Left lobe of liver (tissue), 2 donors: ENCODE measurements at regions not wholly inside any gene's neighbourhood (a gene's known extent, or its start where the extent isn't known, plus 50 kb on each side); places are given as distances from the start of the nearest gene placed in this dataset.
"Not testable (repeated sequence)": the region's sequence is repeated elsewhere in the genome, so short reads cannot be mapped to it uniquely, and the experiment has no call there.

Source experiments
- ATAC-seq: fragments of 200-7000 bp; cut with Tn5 transposase; one replicate; pipeline ENCODE4 v1.9.1; 2020; ENCODE audit warnings: mild to moderate bottlenecking, moderate library complexity
- DNase-seq: peaks from one replicate; pipeline ENCODE4 v3.0.0-alpha.2; 2020; ENCODE audit warnings: low spot score
- donor health status: DM: no; HTN: no; CAD: no; lungs with moderate emphysema.
- donor health status: DM: no; HTN: yes; CAD: no.

DNA sequence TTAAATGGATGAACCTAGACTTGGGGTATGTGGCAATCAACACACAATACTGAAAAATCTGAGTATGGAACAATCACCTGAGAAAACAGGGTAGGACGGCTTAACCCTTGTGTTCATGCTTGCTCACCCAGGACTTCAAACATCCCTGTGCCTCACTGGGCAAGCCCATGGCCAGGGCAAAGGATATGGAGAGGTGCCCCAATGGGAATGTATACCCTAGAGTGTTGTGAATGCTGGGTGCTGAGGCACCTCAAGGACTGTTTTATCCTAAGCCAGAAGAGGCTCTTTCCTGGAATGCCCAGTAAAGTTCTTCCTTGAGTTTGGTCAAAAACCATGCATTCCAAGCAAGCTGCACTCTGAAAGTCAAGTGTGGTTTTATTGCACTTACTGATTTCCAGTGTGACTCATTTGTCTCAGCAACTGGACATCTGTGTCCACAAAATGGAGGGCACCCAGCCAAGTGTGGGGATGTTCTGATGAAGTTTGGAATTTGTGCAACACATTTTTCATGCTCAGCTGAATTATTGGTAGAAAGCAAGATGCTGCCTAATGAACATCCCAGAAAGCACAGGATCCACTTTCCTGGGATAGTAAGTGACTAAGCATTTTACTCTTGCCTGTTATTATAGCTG, 531.3 kb downstream of the RFC3 start:
- no peak for DNase-seq
- ATAC-seq = no peak

DNA sequence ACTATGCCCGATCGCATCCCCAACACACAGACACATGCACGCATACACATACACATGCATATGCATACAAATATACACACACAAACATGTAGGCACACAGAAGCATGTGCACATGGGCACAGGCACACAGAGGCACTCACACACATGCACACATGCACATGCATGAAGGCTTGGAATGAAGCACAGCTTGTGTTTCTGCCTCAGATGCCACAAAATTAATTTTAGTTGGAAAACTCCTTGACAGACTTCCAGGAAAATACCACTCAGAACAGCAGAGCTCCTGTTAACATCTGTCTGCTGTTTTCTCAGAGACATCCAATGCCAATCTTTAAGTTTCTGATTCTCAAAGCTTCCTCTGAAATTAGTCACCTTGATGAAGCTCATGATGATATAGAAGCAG, 532.7 kb downstream of the RFC3 start:
- DNase-seq (no peak), ATAC-seq (no peak)

DNA sequence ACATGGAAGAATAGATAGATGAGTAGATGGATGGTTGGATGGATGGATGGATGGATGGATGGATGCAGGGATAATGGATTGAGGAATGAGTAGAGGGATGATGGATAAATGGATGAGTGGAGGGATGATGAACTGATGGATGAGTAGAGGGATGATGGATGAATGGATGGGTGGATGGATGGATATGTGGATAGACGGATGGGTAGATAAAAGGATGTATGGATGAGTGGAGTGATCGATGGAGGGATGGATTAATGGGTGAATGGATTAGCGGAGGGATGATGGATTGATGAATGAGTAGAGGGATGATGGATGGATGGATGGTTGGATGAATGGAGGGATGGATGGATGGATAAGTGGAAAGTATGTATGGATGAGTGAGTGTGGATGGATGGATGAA, 533.2 kb downstream of the RFC3 start:
- ATAC-seq = no peak

DNA sequence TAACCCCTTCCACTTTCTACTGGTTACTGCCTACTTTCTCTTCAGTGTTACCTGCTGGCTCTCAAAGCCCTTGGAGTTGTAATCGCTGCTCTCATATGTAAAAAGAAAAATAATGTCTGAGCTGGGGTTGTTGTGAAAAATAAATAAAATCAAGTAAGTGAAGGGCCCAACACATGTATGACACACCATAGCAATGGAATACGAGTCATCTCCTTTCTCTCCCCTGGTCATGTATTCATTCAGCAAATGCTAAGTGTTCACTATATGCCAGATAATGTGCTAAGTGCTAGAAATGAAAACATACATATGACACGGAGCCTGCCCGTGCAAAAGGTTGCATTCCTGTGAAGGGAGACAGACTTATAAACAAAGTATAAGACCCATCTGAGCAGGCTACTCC, 535.0 kb downstream of the RFC3 start:
- DNase-seq (no peak), ATAC-seq (no peak)

More for the DNA sequence above, 533.2 kb downstream of the RFC3 start:
- no peak for DNase-seq

DNA sequence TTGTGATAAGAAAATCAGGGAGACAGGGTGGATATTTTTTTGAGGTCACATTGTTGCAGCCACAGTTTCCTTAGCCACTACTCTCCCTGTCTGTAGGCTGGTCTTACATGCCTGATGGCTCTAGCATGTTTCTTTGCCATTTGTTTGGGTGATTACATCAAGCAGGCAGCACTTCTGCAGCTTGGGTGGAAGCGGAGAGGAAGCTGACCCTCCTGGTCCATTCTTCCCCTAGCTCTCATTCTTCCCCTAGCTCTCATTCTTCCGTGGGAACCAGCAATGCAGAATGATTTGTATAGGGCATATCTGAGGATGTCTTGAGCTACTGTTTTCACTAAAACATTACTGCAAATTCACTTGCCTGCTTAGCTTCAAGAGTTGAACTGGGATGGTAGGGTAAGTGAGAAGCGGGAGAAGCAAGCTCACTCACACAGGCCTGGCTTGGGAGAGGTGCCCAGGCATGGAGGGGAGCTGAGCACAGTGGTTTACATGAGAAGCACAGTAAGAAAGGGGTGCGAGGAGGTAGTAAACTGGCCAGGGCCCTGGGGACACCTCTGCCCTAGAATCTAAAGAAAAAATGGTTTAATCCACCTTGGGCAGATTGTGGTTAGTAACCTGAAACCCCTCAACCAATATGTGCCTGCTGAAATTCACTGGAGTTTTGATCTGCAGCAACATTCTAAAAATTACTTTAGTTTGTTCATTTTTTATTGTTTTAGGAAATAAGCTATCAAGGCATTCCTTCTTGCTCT, 538.9 kb downstream of the RFC3 start:
- ATAC-seq (no peak), DNase-seq (no peak)

DNA sequence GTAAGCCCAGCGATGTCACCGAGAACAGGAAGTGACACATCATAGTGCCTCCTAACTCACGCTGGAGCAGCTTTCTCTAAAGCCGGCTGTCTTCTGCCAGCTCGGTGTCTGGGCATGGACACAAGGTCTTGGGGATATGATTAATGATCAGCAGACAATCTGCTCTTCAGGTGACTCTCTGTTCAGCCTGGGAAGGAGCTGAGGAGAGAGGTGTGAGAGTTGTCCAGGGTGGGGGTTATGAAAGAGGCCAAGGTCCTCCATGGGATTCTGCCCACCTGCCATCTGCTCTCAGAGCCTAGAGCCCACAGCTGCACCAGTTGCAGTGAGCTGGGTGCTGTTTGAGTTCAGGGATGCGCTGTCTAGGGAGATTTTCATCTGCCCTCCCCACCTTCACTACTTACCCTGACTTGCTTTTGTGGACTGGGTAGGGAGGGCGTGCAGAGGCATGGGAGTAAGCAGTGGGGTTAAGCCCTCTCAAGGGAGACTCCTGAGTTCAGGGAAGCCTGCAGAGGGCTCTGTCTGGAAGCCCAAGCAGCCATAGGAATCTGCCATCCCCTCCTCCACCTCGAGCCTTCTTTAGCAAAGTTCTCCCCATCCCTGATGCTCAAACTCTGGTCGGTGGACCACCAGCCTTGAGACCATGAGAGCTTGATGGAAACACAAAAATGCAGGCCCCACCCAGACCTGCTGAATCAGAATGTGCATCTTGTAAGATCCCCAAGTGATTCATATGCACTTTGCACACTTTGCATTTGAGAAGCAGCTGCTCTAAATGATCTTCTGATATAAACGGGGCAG, 539.7 kb downstream of the RFC3 start:
- no peak for DNase-seq
- ATAC-seq = no peak

DNA sequence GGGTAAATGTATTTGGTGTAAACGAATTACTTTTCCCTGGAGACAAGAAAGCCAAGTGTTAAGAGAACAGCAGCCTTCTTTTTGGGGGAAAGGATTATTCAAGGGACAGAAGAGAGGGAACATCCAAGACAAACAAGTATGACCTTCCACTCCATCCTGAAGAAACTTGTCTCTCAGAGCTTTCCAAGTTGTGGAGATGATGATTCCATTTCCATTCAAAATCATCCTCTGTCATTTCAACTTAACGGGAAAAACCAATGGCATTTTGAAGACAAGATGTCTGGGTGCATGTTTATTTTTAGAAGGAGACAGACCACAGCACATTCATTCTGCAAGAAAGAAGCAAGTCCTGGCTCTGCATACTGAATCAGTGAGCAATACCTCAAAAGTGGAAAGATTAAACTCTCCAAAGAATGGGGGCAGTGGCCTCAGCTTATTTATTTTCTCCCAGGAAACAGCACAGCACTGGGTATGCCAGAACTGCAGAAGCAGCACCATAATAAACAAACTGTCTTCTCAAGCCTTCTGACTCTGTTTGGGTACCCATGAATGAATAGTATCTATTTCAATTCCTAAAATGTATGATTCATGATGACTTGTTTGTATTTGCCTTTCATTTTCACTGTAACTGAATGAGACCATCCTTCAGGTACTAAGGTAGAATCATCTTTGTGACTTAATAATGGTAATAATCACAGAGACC, 541.0 kb downstream of the RFC3 start:
- ATAC-seq (no peak), DNase-seq (no peak)

DNA sequence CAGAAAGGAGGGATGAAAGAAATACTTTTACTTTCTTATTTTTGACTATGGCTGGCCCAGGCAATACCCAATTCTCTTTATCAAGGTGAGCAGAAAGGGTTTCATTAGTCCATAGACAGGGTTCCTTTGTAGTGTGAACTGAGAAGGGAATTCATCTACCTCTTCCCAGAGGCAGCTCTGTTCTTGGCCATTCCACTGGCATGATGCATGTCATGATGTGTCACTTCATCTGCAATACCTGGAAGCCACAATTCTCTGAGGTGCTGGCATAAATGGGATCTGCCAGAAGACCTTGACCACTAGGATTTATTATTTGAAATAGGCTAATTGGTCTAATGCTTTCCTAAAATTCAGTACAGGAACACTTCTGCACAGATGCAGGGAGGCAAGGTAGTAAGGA, 542.8 kb downstream of the RFC3 start:
- no peak for DNase-seq

DNA sequence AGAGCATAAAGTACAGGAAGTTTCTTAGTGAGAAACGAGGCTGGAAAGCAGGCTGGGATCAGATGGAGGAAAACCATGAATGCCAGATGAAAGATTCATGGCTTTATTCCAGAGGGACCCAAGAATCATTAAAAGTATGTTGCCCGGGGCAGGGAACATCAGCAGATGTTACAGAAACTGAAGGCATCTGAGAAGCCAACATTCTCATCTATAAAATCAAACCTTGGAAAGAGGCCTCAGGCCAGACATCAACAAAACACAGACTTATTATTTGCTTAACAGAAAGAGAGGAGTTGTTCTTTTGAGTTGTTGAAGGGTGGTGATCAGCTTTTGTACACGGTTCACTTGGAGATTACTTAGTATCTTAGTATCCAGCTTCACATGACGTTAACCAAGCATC, 543.6 kb downstream of the RFC3 start:
- ATAC-seq = no peak
- no peak for DNase-seq

More for the DNA sequence above, 542.8 kb downstream of the RFC3 start:
- no peak for ATAC-seq

DNA sequence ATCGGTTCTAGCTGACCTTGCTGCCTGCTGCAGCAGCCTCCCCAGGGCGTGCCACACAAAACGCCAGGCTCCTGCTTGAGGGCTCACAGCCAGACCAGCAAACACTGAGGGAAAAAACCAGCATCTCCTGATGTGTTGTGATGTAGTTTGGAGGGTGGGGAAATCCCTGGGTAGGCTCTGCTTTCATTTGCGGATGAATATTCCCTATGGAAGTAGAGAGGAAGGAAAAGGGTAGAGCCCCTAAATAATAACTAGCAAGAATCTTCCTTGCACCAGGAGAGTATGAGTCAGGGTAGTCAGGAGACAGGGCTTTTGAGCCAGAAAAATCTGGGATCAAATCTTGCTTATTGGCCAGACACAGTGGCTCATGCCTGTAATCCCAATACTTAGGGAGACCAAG, 545.3 kb downstream of the RFC3 start:
- DNase-seq = no peak
- ATAC-seq = no peak

DNA sequence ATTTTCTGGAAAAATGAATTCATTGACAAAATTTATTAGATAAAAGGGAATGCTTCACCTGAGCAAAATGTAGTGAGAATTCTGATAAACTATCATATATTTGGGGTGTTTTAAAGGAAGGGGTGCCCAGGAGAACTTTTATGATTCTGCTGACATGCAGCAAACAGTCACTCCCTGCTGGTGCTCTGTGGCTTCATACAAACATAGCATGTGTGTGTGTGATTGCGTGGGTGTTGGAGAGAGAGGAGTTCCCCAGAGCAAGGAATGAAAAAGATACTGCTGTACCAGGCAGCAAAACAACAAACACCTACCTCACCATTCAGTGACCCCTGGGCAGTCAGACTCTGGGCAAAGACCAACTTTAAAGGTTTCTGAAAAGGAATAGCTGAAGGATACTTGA, 546.7 kb downstream of the RFC3 start:
- DNase-seq = no peak

DNA sequence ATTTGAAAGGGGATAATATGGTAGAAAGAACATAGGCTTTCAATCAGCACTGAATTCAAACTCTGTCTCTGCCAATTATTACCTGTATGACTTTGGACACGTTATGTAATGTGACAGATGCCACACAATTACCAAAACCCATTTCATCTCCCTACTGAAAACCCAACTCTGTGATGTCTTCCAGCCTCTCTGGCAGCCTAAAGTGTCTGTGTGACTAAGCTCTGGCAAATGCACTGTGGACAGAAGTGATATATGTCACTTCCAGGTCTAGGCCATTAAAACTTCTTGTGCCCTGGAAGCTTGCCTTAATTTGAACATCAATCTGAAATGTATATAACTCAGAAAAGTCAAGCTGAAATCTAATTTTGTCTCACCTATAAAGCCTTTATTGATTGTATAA, 552.0 kb downstream of the RFC3 start:
- DNase-seq (no peak), ATAC-seq (no peak)

More for the DNA sequence above, 546.7 kb downstream of the RFC3 start:
- no peak for ATAC-seq

DNA sequence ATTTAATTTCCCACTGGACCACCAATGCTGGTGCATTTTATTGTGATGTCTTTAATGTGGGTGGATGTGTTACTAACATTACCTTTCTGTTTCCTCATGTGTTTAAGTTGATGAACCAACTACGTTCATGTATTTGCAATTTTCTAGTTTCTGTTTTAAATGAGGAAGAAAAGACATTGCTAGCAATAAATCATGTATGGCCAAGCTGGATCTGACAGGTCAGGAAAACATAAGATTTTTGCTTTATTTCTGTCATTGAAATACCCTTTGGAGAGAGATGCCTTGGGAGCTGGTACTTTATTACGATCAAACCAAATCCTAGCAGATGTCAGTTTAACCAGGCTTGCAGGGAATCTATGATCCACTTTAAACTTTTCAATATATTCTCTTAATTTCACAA, 553.2 kb downstream of the RFC3 start:
- no peak for ATAC-seq
- DNase-seq = no peak

DNA sequence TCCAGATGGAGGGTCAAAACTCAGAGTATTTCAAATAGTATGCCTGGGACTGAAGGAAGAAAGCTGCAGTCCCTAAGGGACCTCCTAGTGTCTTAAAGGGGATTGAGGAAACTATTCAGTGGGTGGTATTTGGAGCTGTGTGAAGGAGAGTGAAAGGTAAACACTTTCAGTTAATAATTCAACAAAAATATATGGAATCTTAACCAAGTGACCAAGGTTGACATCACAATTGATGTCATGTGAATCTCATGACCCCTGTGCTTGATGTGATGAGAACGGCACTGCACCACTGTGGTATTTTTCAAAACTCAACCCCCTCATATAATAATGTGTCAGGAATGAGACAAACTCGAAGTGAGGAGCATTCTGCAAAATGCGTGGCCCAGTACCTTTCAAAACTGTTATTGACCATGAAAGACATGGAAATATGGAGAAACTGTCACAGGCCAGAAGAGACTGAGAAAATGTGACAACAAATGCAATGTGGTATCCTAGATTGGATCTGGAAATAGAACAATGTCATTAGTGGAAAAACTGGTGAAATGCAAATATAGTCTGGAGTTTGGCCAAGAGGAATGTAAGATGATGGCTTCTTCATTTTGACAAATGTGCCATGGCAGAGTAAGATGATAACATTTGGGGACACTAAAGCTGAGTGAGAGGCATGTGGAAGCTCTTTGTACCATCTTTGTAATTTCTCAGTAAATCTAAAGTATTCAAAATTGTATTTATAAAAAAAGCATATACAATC, 553.9 kb downstream of the RFC3 start:
- ATAC-seq = no peak
- no peak for DNase-seq

DNA sequence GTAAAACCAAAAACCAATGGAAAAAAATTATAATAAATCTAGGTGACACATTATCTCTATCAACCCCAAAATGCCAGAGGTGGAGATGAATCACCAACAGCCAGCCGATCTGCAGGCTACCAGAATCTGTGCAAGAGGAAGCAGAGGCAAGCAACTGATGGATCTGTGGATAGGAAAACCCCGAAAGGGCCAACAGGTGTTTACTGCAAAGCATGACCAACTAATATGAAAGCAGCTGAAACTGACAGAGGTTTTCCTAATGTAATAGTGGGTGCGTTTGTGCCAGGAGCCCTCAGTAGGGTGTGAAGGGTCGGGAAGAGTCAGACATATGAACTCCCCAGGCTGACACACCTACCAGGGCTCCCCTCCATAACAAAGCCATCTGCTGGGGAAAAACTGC, 554.6 kb downstream of the RFC3 start:
- DNase-seq (no peak), ATAC-seq (no peak)

DNA sequence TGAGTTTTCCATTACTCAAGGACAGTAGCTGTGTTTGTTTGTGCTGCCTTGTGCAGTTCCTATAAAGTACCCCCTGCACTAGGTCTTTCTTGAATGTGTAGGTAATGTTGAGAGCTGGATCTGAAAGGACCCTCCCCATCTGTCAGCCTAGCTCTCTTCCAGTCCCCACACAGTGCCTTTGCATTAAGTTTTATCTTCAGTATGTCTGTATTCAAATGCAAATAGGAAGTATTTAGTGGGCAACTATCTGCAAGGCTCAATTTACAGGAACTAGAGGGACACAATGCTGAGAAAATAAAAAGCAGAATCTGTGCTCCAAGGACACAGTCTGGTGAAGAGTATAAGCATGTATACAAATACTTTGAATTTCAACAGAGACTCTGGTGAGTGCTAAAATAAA, 558.5 kb downstream of the RFC3 start:
- DNase-seq = no peak
- ATAC-seq = no peak

DNA sequence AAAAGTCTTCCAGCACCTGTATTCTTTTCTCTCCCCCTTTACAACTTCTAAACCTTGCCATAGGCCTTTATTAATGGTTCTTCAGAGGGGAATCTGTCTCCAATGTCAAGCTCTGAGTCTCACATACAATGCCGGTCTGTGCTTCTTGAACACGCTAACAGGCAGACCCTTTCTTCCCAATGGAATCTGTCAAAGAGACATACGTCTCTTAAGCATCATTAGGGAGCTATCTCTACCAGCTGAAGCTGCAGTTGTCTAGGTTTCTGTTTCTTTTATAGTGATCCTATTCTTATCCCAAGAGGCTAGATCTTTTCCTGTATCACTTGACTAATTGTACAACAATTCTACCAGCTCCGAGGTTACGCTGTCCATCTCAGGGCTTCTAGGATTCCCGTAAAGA, 560.8 kb upstream of the NBEA start:
- ATAC-seq = no peak
- no peak for DNase-seq

DNA sequence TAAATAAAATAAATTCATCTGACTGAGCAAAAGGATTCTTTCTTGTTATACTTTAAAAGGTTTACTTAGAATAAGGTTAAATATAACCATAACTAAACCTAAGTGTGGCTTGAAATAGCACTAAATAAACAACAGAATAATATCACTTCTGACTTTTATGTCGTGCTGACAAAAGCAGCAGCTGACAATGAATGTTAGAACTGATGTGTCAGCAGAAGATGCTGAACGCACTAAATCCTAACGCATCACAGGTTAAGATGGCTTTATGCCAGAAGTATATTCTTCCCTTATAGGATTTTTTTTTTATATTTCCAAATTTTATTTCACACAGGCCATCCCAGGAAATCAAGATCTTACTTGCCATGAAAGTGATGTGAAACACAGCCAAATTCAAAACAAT, 558.3 kb upstream of the NBEA start:
- DNase-seq (no peak), ATAC-seq (no peak)

DNA sequence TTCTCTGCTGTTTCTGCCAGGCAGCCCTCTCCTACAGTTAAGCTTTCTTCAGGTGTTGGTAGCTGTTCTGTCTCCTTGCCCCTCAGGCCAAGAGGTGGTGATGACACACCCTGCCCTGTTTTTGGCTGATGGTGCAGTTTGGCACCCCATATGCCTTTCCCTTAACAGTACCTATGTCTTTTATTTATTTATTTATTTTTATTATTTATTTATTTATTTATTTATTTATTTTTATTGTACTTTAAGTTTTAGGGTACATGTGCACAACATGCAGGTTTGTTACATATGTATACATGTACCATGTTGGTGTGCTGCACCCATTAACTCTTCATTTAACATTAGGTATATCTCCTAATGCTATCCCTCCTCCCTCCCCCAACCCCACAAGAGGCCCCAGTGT, 555.8 kb upstream of the NBEA start:
- ATAC-seq, DNase-seq: not testable (repeated sequence)

DNA sequence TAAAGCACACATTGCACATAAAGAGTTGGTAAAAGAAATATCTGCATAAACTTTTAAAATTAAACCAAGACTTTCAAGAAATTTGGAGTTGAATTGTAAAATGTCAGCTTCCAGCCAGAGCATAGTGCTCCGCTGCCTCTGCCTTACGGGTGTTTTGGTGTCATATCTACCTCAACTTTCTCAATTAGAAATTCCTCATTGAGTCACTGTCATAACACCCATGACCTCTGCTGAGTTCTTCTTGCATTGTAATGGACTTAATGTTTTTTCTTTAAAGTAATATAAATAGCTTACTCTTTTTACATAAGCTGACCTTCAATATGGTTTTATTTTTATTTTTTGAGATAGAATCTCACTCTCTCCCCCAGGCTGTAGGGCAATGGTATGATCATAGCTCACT, 551.0 kb upstream of the NBEA start:
- no peak for DNase-seq
- ATAC-seq = no peak

DNA sequence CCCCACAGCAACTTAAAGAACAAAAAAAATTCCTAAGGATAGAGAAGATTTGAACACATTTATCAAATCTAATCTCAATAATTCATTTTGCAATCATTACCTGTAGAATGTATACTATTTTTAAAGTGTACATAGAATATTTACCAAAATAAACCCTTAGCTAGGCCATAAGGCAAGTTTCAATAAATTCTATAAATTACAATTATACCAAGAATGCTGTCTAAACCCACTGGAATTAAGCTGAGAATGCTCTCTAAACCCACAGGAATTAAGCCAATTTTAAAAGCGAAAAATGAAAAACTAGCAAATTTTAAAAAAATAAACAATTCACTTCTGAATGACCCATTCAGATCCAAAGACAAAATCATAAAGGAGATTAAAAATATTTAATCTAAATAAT, 540.4 kb upstream of the NBEA start:
- ATAC-seq (no peak), DNase-seq (no peak)
